Natural killer cell (primary cell): ENCODE measurements at regions not wholly inside any gene's neighbourhood (a gene's known extent, or its start where the extent isn't known, plus 50 kb on each side); places are given as distances from the start of the nearest gene placed in this dataset.

ENCODE experiments used
- ATAC-seq, 3 donors: fragments of 150-1000 bp in 2 of 3; fragments of 200-7000 bp in 1 of 3; cut with Tn5 transposase; 1 replicate in 1 of 3; 2 replicates in 2 of 3; pipeline ENCODE4 v1.10.0; 2021; ENCODE audit warnings: mild to moderate bottlenecking in 2 of 3, moderate library complexity in 2 of 3
- DNase-seq, 2 donors: peaks; one replicate each; pipeline versions ENCODE4 v3.0.0 to v3.0.0-alpha.2; 2013 to 2021; ENCODE audit warnings: mixed read lengths in 1 of 2
- H3K27ac ChIP-seq: one replicate; pipeline ENCODE4 v1.5.1; 2013; ENCODE audit warnings: mild to moderate bottlenecking, low read length
- H3K27me3 ChIP-seq: one replicate; pipeline ENCODE4 v1.6.1; 2013; ENCODE audit warnings: low read length; ENCODE audit not compliant: control insufficient read depth, insufficient read depth
- H3K36me3 ChIP-seq: one replicate; pipeline ENCODE4 v1.6.1; 2013; ENCODE audit warnings: low read length; ENCODE audit not compliant: control insufficient read depth, insufficient read depth
- H3K4me1 ChIP-seq: one replicate; pipeline ENCODE4 v1.6.1; 2013; ENCODE audit warnings: low read length; ENCODE audit not compliant: control insufficient read depth, insufficient read depth
- H3K4me3 ChIP-seq: one replicate; pipeline ENCODE4 v1.5.1; 2013; ENCODE audit warnings: low read length
- H3K9me3 ChIP-seq: one replicate; pipeline ENCODE4 v1.6.1; 2013; ENCODE audit warnings: low read length; ENCODE audit not compliant: control insufficient read depth, insufficient read depth
- H3K27ac Mint-ChIP-seq, 2 donors: one replicate each; pipeline ENCODE4 v1.8.0; 2022; ENCODE audit warnings: mild to moderate bottlenecking in 2 of 2, mixed read lengths in 2 of 2, moderate library complexity in 1 of 2
- H3K27me3 Mint-ChIP-seq, 2 donors: one replicate each; pipeline ENCODE4 v1.8.0; 2022; ENCODE audit warnings: low read depth in 2 of 2, mixed read lengths in 2 of 2
- H3K36me3 Mint-ChIP-seq: one replicate; pipeline ENCODE4 v1.8.0; 2022; ENCODE audit warnings: mixed read lengths
- H3K4me1 Mint-ChIP-seq, 2 donors: one replicate each; pipeline ENCODE4 v1.8.0; 2022; ENCODE audit warnings: mixed read lengths in 2 of 2
- H3K4me3 Mint-ChIP-seq: one replicate; pipeline ENCODE4 v1.8.0; 2022; ENCODE audit warnings: mild to moderate bottlenecking, moderate library complexity, mixed read lengths
- H3K9me3 Mint-ChIP-seq, 2 donors: one replicate each; pipeline ENCODE4 v1.8.0; 2022; ENCODE audit warnings: mixed read lengths in 2 of 2
- WGBS: methylation state at CpG from one replicate; pipeline ENCODE4 v1.1.7; 2013; ENCODE audit warnings: missing lambda C conversion rate; ENCODE audit not compliant: insufficient coverage; 5-methylcytosine and 5-hydroxymethylcytosine counted together
- intact Hi-C: fragments of 100-400 bp; cut with micrococcal nuclease; formaldehyde crosslinking; loops from one replicate; pipeline ENCODE4 v1.14.2; 2022
- TF ChIP-seq, protein P1 (sequence below): fragments of 200-600 bp; IDR thresholded peaks from one replicate; pipeline ENCODE4 v1.8.0; 2022; ENCODE audit warnings: antibody characterized with exemption

DNA sequence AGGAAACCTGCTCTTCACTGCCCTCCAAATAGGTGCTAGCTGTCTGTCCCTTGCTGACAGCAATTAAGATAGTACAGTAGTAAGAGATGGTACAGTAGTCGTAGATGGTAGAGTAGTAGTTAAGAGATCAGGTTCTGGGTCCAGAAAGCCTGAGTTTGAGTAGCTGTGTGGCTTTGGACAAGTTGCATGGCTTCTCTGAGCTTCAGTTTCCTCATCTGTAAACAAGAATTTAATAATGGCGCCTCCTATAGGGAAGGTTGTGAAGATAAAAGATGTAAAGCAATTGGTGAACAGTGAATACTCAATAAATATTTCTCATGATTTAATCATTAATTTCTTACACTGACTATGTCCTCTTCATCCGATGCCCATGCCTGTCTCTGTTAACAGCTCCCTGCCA lies 86.9 kb upstream of the BCL6 start:
- peaks cover 39 to 43% of the 10 kb centered on the region in 2 donors for H3K4me1 Mint-ChIP-seq
- no peaks in the 10 kb centered on the region for H3K36me3 ChIP-seq
- H3K27ac ChIP-seq = no peak overlapping the region
- H3K4me1 ChIP-seq = peaks cover 29% of the 10 kb centered on the region
- no peaks in the 10 kb centered on the region for H3K9me3 ChIP-seq
- peaks cover 4% of the 10 kb centered on the region in 2 donors for H3K9me3 Mint-ChIP-seq
- ATAC-seq (no peak), DNase-seq (peak in 1 of 2 donors; percentile 7)
- no peak overlapping the region for H3K4me3 Mint-ChIP-seq
- peaks cover 0 to 6% of the 10 kb centered on the region in 2 donors for H3K27me3 Mint-ChIP-seq
- H3K36me3 Mint-ChIP-seq = peaks cover 11% of the 10 kb centered on the region
- H3K27me3 ChIP-seq = no peaks in the 10 kb centered on the region
- TF ChIP-seq, protein P1, sequence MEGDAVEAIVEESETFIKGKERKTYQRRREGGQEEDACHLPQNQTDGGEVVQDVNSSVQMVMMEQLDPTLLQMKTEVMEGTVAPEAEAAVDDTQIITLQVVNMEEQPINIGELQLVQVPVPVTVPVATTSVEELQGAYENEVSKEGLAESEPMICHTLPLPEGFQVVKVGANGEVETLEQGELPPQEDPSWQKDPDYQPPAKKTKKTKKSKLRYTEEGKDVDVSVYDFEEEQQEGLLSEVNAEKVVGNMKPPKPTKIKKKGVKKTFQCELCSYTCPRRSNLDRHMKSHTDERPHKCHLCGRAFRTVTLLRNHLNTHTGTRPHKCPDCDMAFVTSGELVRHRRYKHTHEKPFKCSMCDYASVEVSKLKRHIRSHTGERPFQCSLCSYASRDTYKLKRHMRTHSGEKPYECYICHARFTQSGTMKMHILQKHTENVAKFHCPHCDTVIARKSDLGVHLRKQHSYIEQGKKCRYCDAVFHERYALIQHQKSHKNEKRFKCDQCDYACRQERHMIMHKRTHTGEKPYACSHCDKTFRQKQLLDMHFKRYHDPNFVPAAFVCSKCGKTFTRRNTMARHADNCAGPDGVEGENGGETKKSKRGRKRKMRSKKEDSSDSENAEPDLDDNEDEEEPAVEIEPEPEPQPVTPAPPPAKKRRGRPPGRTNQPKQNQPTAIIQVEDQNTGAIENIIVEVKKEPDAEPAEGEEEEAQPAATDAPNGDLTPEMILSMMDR = no peak
- peak overlapping the region in 1 of 2 donors; percentile 23 for H3K27ac Mint-ChIP-seq
- WGBS = 65% methylated on average over 2 of the region's 3 CpGs
- H3K4me3 ChIP-seq = no peak overlapping the region
- intact Hi-C loops = no loop called here

DNA sequence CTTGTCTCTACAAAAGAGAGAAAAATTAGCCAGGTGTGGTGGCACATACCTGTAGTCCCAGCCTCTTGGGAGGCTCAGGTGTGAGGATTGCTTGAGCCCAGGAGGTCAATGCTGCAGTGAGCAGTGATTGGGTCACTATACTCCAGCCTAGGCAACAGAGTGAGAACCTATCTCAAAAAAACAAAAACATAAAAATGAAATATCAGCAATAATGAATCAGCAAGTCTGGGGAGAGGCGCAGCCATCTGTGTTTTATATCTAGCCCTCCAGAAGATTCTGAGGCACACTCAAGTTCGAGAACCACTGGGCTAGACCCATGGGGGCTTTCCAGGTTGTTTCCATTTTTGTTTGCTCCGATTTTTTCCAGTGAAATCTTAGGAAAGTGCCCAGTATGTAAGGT lies 88.1 kb upstream of the BCL6 start:
- TF ChIP-seq, protein P1 = no peak
- Histone ChIP-seq H3K9me3 (no peaks in the 10 kb centered on the region), H3K36me3 (no peaks in the 10 kb centered on the region), H3K27ac (no peak overlapping the region), H3K4me1 (peaks cover 21% of the 10 kb centered on the region), H3K4me3 (no peak overlapping the region), H3K27me3 (no peaks in the 10 kb centered on the region)
- Mint-ChIP-seq H3K27me3 (peaks cover 0 to 8% of the 10 kb centered on the region in 2 donors), H3K27ac (no peak overlapping the region), H3K4me1 (peaks cover 33 to 37% of the 10 kb centered on the region in 2 donors), H3K4me3 (no peak overlapping the region), H3K9me3 (peaks cover 4% of the 10 kb centered on the region in 2 donors), H3K36me3 (peaks cover 11% of the 10 kb centered on the region)
- intact Hi-C loops = no loop called here
- DNase-seq (no peak), ATAC-seq (no peak)
- WGBS = 98% methylated on average over 3 of the region's 3 CpGs

DNA sequence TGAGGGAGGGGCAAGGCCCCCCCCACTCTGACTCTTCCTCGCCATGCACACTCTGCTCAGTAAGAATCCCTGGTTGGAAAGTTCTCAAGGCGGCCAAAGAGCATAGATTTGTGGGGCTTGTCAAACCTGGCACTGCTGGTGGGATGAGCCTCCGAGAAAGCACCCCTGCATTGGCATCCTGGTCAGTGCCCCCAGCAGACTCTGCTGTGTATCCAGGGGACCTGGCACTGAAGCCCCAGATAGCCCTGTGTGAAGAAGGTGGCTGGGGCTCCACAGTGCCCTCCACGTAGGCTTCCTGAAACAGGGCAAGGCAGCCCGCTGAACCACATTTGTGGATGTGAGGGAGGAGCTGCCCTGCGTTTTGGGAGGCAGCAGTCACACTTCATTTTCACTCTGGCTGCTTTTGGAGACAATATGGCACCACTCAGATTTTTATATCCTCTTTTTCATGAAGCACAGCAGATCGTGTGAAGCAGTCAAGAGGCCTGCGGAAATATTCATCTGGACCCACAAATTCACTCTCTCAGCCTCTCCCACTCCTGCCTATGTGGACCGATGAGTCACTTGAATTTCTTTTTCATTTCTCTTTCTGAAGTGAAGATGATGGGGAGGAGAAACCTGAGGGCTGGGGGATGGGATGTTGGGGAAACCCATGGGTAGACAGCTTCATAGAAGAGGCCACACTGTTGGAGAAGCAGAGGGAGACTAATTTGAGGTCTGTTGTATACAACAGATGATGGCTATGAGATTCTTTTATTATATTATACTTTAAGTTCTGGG lies 88.7 kb upstream of the BCL6 start:
- Mint-ChIP-seq H3K27me3 (peaks cover 0 to 8% of the 10 kb centered on the region in 2 donors), H3K9me3 (peaks cover 4% of the 10 kb centered on the region in 2 donors), H3K36me3 (peaks cover 11% of the 10 kb centered on the region), H3K27ac (no peak overlapping the region), H3K4me3 (no peak overlapping the region), H3K4me1 (peaks cover 26 to 31% of the 10 kb centered on the region in 2 donors)
- Histone ChIP-seq H3K4me1 (peaks cover 15% of the 10 kb centered on the region), H3K36me3 (no peaks in the 10 kb centered on the region), H3K4me3 (no peak overlapping the region), H3K27me3 (no peaks in the 10 kb centered on the region), H3K9me3 (no peaks in the 10 kb centered on the region), H3K27ac (no peak overlapping the region)
- DNase-seq (no peak), ATAC-seq (no peak)
- TF ChIP-seq, protein P1 = no peak
- intact Hi-C loops = no loop called here
- WGBS = 91% methylated on average over 8 of the region's 9 CpGs
